ENCODE measurements at regions not wholly inside any gene's neighbourhood (a gene's known extent, or its start where the extent isn't known, plus 50 kb on each side); places are given as distances from the start of the nearest gene placed in this dataset.

DNA sequence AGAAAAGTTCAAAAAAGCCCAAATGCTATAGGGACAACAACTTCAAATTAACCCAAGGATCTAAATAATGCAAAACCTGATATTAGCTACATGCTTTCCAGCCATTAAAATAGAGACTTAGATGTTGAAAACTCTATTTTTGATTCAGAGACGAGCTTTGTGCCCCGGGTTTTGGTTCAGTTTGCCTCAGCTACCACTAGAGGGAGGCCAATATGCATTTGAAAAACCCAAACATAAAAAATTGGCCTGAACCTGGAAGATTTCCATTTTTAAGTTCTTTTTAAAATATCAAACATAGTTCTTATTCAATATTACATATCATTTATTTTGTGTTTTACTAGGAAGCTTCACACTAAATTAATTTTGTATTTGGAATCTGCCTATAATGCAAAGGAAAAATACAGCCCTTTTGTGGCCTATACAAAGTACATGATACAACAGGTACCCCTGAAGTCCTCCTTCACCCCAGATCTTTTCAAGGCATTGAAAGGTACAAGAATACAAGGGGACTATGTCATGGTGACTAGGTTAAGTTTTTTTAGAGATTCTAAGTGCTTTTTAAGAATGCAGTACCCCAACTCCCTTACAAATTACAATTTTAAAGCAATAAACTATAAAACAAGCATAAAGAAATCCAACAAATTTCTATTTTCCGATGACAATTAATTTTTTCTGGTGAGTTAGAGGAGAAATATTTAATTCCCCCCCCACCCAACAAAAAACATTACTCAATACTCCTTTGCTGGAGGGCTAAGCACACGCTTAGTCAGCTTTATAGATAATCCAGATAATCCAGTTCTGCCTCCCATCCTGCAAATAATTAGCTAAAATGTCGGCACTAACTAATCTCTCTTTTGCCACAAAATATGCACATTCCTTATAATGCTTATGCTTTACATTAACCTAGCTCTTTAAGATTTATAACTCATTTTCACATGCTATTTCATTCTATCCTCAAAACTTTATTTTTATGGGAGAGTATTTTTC lies 97.7 kb upstream of the PTPN13 start:
- TF ChIP-seq GABPA (IDR thresholded peaks at IDR 0.05 in 1 of 2, conservative IDR thresholded peaks at IDR 0.05 in 1 of 2) (no peak), RXRA (IDR thresholded peaks at IDR 0.05) (no peak), RAD21 (IDR thresholded peaks at IDR 0.05) (peak; percentile 84 to 87)
- TF ChIP-seq, protein P1, sequence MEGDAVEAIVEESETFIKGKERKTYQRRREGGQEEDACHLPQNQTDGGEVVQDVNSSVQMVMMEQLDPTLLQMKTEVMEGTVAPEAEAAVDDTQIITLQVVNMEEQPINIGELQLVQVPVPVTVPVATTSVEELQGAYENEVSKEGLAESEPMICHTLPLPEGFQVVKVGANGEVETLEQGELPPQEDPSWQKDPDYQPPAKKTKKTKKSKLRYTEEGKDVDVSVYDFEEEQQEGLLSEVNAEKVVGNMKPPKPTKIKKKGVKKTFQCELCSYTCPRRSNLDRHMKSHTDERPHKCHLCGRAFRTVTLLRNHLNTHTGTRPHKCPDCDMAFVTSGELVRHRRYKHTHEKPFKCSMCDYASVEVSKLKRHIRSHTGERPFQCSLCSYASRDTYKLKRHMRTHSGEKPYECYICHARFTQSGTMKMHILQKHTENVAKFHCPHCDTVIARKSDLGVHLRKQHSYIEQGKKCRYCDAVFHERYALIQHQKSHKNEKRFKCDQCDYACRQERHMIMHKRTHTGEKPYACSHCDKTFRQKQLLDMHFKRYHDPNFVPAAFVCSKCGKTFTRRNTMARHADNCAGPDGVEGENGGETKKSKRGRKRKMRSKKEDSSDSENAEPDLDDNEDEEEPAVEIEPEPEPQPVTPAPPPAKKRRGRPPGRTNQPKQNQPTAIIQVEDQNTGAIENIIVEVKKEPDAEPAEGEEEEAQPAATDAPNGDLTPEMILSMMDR (IDR thresholded peaks at IDR 0.05; ENCODE audit: low read depth, low read length, missing input control), result peak; percentile 77
- Histone ChIP-seq H3K4me3 (ENCODE audit: low read depth in 1 of 3, low read length in 3 of 3) (no peak overlapping the region), H3K9me3 (ENCODE audit: control insufficient read depth in 4 of 4, low read length in 3 of 4) (no peaks in the 10 kb centered on the region), H3K36me3 (ENCODE audit: control insufficient read depth in 4 of 4, insufficient read depth in 3 of 4, low read depth in 1 of 4, low read length in 3 of 4) (no peaks in the 10 kb centered on the region), H3K27me3 (ENCODE audit: control insufficient read depth in 4 of 4, insufficient read depth in 4 of 4, low read length in 3 of 4) (no peaks in the 10 kb centered on the region), H3K9ac (ENCODE audit: low read depth in 1 of 2, low read length in 2 of 2) (no peak overlapping the region), H3K27ac (ENCODE audit: low read depth in 1 of 2, low read length in 2 of 2) (no peak overlapping the region), H3K4me1 (ENCODE audit: control insufficient read depth in 4 of 4, insufficient read depth in 4 of 4, low read length in 3 of 4) (no peaks in the 10 kb centered on the region)
- 29% methylated on average over 5 of the region's 5 CpGs for WGBS
- no peak for DNase-seq (ENCODE audit: low spot score)

DNA sequence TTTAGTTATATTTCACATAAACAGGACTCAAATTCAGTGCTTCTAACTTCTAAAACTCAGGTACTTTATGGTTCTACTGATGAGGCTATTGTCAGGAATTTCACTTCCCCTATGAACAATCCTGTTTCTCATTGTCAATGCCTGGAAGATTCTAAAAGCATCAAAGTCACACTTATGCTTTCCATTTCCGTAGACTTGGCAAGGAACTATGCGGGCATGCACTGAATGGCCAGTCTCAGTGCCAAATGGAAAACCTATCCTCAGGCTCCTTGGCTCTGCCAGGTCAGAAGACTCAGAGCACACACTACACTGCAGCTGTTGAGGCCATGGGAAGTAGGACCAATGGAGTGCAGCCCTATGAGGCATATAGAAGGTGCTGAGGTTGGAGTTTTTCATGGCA lies 97.0 kb upstream of the PTPN13 start:
- no peak overlapping the region for H3K9ac ChIP-seq (ENCODE audit: low read depth in 1 of 2, low read length in 2 of 2)
- H3K4me1 ChIP-seq (ENCODE audit: control insufficient read depth in 4 of 4, insufficient read depth in 4 of 4, low read length in 3 of 4), result no peaks in the 10 kb centered on the region
- DNase-seq (ENCODE audit: low spot score), result no peak
- no peaks in the 10 kb centered on the region for H3K9me3 ChIP-seq (ENCODE audit: control insufficient read depth in 4 of 4, low read length in 3 of 4)
- no peak overlapping the region for H3K4me3 ChIP-seq (ENCODE audit: low read depth in 1 of 3, low read length in 3 of 3)
- WGBS, result 79% methylated on average over 2 of the region's 2 CpGs
- H3K36me3 ChIP-seq (ENCODE audit: control insufficient read depth in 4 of 4, insufficient read depth in 3 of 4, low read depth in 1 of 4, low read length in 3 of 4), result no peaks in the 10 kb centered on the region
- no peak overlapping the region for H3K27ac ChIP-seq (ENCODE audit: low read depth in 1 of 2, low read length in 2 of 2)
- TF ChIP-seq HNF4G (IDR thresholded peaks at IDR 0.05) (no peak), EGR1 (IDR thresholded peaks at IDR 0.05; ENCODE audit: low read depth in 2 of 2) (no peak), TAF1 (conservative IDR thresholded peaks at IDR 0.05) (no peak), SP1 (IDR thresholded peaks at IDR 0.05) (no peak), FOXA1 (IDR thresholded peaks at IDR 0.05) (no peak), RAD21 (IDR thresholded peaks at IDR 0.05) (no peak), FOXA2 (IDR thresholded peaks at IDR 0.05) (no peak), GABPA (IDR thresholded peaks at IDR 0.05 in 1 of 2, conservative IDR thresholded peaks at IDR 0.05 in 1 of 2) (no peak), RXRA (IDR thresholded peaks at IDR 0.05) (no peak)
- TF ChIP-seq, protein P2, sequence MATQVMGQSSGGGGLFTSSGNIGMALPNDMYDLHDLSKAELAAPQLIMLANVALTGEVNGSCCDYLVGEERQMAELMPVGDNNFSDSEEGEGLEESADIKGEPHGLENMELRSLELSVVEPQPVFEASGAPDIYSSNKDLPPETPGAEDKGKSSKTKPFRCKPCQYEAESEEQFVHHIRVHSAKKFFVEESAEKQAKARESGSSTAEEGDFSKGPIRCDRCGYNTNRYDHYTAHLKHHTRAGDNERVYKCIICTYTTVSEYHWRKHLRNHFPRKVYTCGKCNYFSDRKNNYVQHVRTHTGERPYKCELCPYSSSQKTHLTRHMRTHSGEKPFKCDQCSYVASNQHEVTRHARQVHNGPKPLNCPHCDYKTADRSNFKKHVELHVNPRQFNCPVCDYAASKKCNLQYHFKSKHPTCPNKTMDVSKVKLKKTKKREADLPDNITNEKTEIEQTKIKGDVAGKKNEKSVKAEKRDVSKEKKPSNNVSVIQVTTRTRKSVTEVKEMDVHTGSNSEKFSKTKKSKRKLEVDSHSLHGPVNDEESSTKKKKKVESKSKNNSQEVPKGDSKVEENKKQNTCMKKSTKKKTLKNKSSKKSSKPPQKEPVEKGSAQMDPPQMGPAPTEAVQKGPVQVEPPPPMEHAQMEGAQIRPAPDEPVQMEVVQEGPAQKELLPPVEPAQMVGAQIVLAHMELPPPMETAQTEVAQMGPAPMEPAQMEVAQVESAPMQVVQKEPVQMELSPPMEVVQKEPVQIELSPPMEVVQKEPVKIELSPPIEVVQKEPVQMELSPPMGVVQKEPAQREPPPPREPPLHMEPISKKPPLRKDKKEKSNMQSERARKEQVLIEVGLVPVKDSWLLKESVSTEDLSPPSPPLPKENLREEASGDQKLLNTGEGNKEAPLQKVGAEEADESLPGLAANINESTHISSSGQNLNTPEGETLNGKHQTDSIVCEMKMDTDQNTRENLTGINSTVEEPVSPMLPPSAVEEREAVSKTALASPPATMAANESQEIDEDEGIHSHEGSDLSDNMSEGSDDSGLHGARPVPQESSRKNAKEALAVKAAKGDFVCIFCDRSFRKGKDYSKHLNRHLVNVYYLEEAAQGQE (IDR thresholded peaks at IDR 0.05), result no peak
- TF ChIP-seq, protein P3, sequence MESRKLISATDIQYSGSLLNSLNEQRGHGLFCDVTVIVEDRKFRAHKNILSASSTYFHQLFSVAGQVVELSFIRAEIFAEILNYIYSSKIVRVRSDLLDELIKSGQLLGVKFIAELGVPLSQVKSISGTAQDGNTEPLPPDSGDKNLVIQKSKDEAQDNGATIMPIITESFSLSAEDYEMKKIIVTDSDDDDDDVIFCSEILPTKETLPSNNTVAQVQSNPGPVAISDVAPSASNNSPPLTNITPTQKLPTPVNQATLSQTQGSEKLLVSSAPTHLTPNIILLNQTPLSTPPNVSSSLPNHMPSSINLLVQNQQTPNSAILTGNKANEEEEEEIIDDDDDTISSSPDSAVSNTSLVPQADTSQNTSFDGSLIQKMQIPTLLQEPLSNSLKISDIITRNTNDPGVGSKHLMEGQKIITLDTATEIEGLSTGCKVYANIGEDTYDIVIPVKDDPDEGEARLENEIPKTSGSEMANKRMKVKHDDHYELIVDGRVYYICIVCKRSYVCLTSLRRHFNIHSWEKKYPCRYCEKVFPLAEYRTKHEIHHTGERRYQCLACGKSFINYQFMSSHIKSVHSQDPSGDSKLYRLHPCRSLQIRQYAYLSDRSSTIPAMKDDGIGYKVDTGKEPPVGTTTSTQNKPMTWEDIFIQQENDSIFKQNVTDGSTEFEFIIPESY (IDR thresholded peaks at IDR 0.05), result no peak
- TF ChIP-seq, protein P1 (IDR thresholded peaks at IDR 0.05; ENCODE audit: low read depth, low read length, missing input control), result no peak
- no peaks in the 10 kb centered on the region for H3K27me3 ChIP-seq (ENCODE audit: control insufficient read depth in 4 of 4, insufficient read depth in 4 of 4, low read length in 3 of 4)
